ENCODE measurements at regions not wholly inside any gene's neighbourhood (a gene's known extent, or its start where the extent isn't known, plus 50 kb on each side); places are given as distances from the start of the nearest gene placed in this dataset.

GRCh38 chr5:58013542-58014258 is 446.2 kb downstream of the PLK2 start:
- no peak for TF ChIP-seq CTCF (IDR thresholded peaks at IDR 0.05; ENCODE audit: low read depth, low read length)
- CTCF ChIA-PET = interaction anchor here (0.6 kb wide), 1 partner anchor 401 kb away, joined by 4 read pairs; no protein-coding TSS in a partner anchor
- POLR2A ChIA-PET = no interaction called here
- H3K27me3 ChIP-seq (ENCODE audit: control insufficient read depth, insufficient read depth, low read length) = no peaks in the 10 kb centered on the region
- no peak for DNase-seq (ENCODE audit: low read depth, low spot score)
- no peak overlapping the region for H3K27ac ChIP-seq (ENCODE audit: low read depth, low read length)
- no peaks in the 10 kb centered on the region for H3K9me3 ChIP-seq (ENCODE audit: control insufficient read depth, insufficient read depth, low read length)
- H3K4me3 ChIP-seq (ENCODE audit: low read depth, low read length) = no peak overlapping the region

GRCh38 chr5:58012801-58013315 is 447.0 kb downstream of the PLK2 start:
- ChIA-PET CTCF (no interaction called here), POLR2A (no interaction called here)
- no peaks in the 10 kb centered on the region for H3K9me3 ChIP-seq (ENCODE audit: control insufficient read depth, insufficient read depth, low read length)
- DNase-seq (ENCODE audit: low read depth, low spot score) = no peak
- TF ChIP-seq CTCF (IDR thresholded peaks at IDR 0.05; ENCODE audit: low read depth, low read length) = no peak
- H3K27me3 ChIP-seq (ENCODE audit: control insufficient read depth, insufficient read depth, low read length) = no peaks in the 10 kb centered on the region
- H3K27ac ChIP-seq (ENCODE audit: low read depth, low read length) = no peak overlapping the region
- H3K4me3 ChIP-seq (ENCODE audit: low read depth, low read length) = no peak overlapping the region

GRCh38 chr5:58012102-58012501 is 447.8 kb downstream of the PLK2 start:
- H3K27me3 ChIP-seq (ENCODE audit: control insufficient read depth, insufficient read depth, low read length) = no peaks in the 10 kb centered on the region
- H3K9me3 ChIP-seq (ENCODE audit: control insufficient read depth, insufficient read depth, low read length) = no peaks in the 10 kb centered on the region
- POLR2A ChIA-PET = no interaction called here
- TF ChIP-seq CTCF (IDR thresholded peaks at IDR 0.05; ENCODE audit: low read depth, low read length) = no peak
- DNase-seq (ENCODE audit: low read depth, low spot score) = no peak
- CTCF ChIA-PET = no interaction called here
- H3K4me3 ChIP-seq (ENCODE audit: low read depth, low read length) = no peak overlapping the region
- H3K27ac ChIP-seq (ENCODE audit: low read depth, low read length) = no peak overlapping the region

GRCh38 chr5:58011301-58011700 is 448.6 kb downstream of the PLK2 start:
- TF ChIP-seq CTCF (IDR thresholded peaks at IDR 0.05; ENCODE audit: low read depth, low read length) = no peak
- no peaks in the 10 kb centered on the region for H3K27me3 ChIP-seq (ENCODE audit: control insufficient read depth, insufficient read depth, low read length)
- DNase-seq (ENCODE audit: low read depth, low spot score) = no peak
- H3K9me3 ChIP-seq (ENCODE audit: control insufficient read depth, insufficient read depth, low read length) = no peaks in the 10 kb centered on the region
- H3K4me3 ChIP-seq (ENCODE audit: low read depth, low read length) = no peak overlapping the region
- H3K27ac ChIP-seq (ENCODE audit: low read depth, low read length) = no peak overlapping the region
- ChIA-PET POLR2A (no interaction called here), CTCF (interaction anchor here (0.6 to 1.1 kb wide), 2 partner anchors 11 to 518 kb away, joined by 3 to 4 read pairs; no protein-coding TSS in a partner anchor)

- Histone ChIP-seq H3K27me3 (ENCODE audit: control insufficient read depth, insufficient read depth, low read length) (no peaks in the 10 kb centered on the region), H3K9me3 (ENCODE audit: control insufficient read depth, insufficient read depth, low read length) (no peaks in the 10 kb centered on the region), H3K4me3 (ENCODE audit: low read depth, low read length) (no peak overlapping the region), H3K27ac (ENCODE audit: low read depth, low read length) (no peak overlapping the region)
- POLR2A ChIA-PET = no interaction called here
- CTCF ChIA-PET = no interaction called here
- TF ChIP-seq CTCF (IDR thresholded peaks at IDR 0.05; ENCODE audit: low read depth, low read length) = no peak
- no peak for DNase-seq (ENCODE audit: low read depth, low spot score)
Measured at GRCh38 chr5:58009754-58010153, 450.1 kb downstream of the PLK2 start.
